BJ (cell line): ENCODE measurements at regions not wholly inside any gene's neighbourhood (a gene's known extent, or its start where the extent isn't known, plus 50 kb on each side); places are given as distances from the start of the nearest gene placed in this dataset.

Experiments used
- CTCF ChIA-PET: fragments of 350-600 bp; formaldehyde crosslinking; extraction: SDS; loops from one replicate; lab custom pipeline; 2021; ENCODE audit warnings: antibody characterized with exemption, inconsistent platforms; lab: Yijun Ruan, JAX
- POLR2A ChIA-PET: fragments of 300-600 bp; sonication (Branson Sonifier 250); formaldehyde crosslinking; extraction: SDS; loops from one replicate; lab custom pipeline; 2021; ENCODE audit warnings: antibody characterized with exemption; lab: Charles Lee
- DNase-seq: peaks from one replicate; pipeline ENCODE4 v3.0.0-alpha.2; 2011; ENCODE audit warnings: low read depth
- H3K27me3 ChIP-seq: 2 replicates; pipeline ENCODE4 v1.6.0; 2011; ENCODE audit warnings: low read length; ENCODE audit not compliant: control insufficient read depth, insufficient read depth
- H3K36me3 ChIP-seq: 2 replicates; pipeline ENCODE4 v1.5.1; 2011; ENCODE audit warnings: low read length; ENCODE audit not compliant: control insufficient read depth, insufficient read depth
- H3K4me3 ChIP-seq: 2 replicates; pipeline ENCODE4 v1.5.1; 2011; ENCODE audit warnings: low read depth, mild to moderate bottlenecking, control low read depth, low read length
- TF ChIP-seq, protein P1 (sequence below): IDR thresholded peaks from 2 replicates; pipeline ENCODE4 v1.5.1; 2011; ENCODE audit warnings: low read depth, mild to moderate bottlenecking, control low read depth, inconsistent platforms, low read length, moderate library complexity; ENCODE audit not compliant: insufficient read depth

DNA sequence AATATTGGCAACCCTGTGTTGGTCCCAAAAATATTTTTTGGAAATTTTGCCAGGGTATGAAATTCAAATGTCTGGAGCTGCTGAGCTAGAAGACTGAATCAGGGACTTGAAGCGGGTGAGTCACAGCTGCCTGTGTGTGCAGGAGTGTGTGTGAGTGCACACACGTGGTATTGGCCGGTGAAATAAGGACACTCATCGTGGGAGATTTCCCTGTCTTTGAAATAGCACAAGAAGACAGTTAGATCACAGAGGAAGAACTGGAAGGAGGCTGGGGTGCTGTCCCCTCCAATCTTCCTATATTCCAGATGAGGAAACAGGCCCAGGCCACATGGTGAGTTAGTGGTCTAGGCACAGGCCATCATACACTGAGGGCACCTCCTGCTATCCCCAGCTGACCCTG, 123.8 kb upstream of the MLN start:
- Histone ChIP-seq H3K4me3 (no peak overlapping the region), H3K36me3 (no peaks in the 10 kb centered on the region), H3K27me3 (peaks cover 12% of the 10 kb centered on the region)
- CTCF ChIA-PET: interaction anchor here (0.7 to 1.8 kb wide), 3 partner anchors 13 to 127 kb away, joined by 3 read pairs; no protein-coding TSS in a partner anchor
- peak; percentile 37 for DNase-seq
- TF ChIP-seq, protein P1, sequence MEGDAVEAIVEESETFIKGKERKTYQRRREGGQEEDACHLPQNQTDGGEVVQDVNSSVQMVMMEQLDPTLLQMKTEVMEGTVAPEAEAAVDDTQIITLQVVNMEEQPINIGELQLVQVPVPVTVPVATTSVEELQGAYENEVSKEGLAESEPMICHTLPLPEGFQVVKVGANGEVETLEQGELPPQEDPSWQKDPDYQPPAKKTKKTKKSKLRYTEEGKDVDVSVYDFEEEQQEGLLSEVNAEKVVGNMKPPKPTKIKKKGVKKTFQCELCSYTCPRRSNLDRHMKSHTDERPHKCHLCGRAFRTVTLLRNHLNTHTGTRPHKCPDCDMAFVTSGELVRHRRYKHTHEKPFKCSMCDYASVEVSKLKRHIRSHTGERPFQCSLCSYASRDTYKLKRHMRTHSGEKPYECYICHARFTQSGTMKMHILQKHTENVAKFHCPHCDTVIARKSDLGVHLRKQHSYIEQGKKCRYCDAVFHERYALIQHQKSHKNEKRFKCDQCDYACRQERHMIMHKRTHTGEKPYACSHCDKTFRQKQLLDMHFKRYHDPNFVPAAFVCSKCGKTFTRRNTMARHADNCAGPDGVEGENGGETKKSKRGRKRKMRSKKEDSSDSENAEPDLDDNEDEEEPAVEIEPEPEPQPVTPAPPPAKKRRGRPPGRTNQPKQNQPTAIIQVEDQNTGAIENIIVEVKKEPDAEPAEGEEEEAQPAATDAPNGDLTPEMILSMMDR: no peak
- POLR2A ChIA-PET: no interaction called here

DNA sequence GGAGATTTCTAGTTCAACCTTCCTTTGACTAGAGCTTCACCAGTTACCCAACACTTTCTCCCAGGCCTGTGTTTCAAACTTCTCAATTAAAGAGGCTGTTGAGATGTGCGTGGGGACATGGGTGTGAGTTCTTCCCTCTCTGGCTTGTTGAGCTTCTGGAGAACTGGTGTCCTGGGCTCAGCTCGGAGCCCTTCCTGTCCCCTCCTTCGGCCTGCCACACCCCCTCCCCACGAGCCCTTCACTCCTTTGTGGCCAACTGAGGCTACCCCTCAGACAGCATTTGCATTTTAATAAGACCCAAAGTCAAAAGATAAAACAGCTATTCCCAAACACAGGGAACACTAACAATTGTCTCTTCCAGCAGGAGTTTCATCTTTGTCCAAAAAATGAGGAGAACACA, 123.3 kb upstream of the MLN start:
- peaks cover 10% of the 10 kb centered on the region for H3K27me3 ChIP-seq
- CTCF ChIA-PET: interaction anchor here (1.0 to 1.8 kb wide), 2 partner anchors 12 to 128 kb away, joined by 3 read pairs; no protein-coding TSS in a partner anchor
- DNase-seq: no peak
- H3K36me3 ChIP-seq: no peaks in the 10 kb centered on the region
- TF ChIP-seq, protein P1: no peak
- H3K4me3 ChIP-seq: no peak overlapping the region
- POLR2A ChIA-PET: no interaction called here

DNA sequence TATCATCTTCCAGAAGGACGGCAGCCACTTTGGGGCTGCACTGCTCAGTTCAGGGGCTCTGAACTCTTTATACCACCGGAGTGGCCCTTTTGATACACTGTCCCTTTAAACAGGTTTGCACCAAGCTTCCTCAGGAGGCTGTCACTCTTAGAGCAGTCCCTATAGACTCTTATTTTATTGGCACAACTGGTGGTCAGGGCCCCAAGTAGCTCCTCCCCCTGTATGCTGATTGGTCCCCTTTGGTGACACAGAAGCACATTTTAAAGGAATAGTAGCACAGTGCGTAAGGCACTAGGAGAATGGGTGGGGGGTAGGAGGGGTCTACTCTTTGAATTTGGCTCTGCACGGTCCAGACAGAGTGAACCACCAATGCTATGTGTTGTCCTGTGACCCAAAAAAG, 122.6 kb upstream of the MLN start:
- Histone ChIP-seq H3K4me3 (no peak overlapping the region), H3K27me3 (peaks cover 8% of the 10 kb centered on the region), H3K36me3 (no peaks in the 10 kb centered on the region)
- ChIA-PET CTCF (interaction anchor here (1.0 to 1.8 kb wide), 2 partner anchors 12 to 128 kb away, joined by 3 read pairs; no protein-coding TSS in a partner anchor), POLR2A (no interaction called here)
- TF ChIP-seq, protein P1: no peak
- DNase-seq: no peak

DNA sequence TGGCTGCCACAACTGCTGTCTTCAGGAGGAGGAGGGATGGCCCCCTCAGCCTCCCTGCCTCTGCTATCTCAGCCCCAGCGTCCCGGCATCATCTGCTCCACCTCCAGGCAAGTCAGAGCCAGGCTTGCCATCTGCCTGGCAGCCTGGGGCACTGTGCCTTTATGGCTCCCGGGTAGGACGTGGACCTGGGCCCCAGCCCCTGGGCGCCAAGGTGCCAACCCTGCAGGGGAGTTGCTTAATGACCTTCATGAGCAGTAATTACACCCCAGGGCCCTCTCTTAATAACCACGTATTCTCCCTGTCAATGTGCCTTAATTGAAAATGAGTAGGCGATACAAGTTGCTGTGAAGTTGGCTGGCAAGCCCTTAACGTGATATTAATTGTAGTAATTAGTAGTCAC, 122.1 kb upstream of the MLN start:
- POLR2A ChIA-PET: no interaction called here
- CTCF ChIA-PET: no interaction called here
- DNase-seq: no peak
- Histone ChIP-seq H3K36me3 (no peaks in the 10 kb centered on the region), H3K27me3 (peaks cover 5% of the 10 kb centered on the region), H3K4me3 (no peak overlapping the region)
- TF ChIP-seq, protein P1: no peak

DNA sequence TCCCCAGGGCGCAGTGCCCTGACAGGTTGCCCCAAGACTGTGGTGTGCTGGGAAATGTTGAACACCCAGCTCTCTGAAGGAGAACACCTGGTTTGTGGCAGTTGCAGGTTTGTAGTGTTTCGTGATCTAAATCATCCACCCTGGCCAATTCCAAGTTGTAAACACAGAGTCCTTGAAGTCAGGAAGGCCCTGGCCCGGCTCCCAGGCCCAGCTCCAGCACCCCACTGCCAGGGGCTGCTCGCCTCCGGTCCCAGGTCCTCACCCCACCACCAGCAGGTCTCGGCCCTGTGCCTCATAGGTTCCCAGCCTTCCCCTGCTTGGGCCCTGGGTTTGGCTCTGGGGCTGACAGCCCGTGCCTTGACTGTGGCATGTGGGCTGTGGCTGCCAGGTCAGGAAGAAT, 121.4 kb upstream of the MLN start:
- Histone ChIP-seq H3K36me3 (no peaks in the 10 kb centered on the region), H3K27me3 (peaks cover 2% of the 10 kb centered on the region), H3K4me3 (no peak overlapping the region)
- TF ChIP-seq, protein P1: no peak
- POLR2A ChIA-PET: no interaction called here
- CTCF ChIA-PET: interaction anchor here (0.6 kb wide), 1 partner anchor 65 kb away, joined by 3 read pairs; no protein-coding TSS in a partner anchor
- no peak for DNase-seq
